ENCODE measurements at regions not wholly inside any gene's neighbourhood (a gene's known extent, or its start where the extent isn't known, plus 50 kb on each side); places are given as distances from the start of the nearest gene placed in this dataset.

DNA sequence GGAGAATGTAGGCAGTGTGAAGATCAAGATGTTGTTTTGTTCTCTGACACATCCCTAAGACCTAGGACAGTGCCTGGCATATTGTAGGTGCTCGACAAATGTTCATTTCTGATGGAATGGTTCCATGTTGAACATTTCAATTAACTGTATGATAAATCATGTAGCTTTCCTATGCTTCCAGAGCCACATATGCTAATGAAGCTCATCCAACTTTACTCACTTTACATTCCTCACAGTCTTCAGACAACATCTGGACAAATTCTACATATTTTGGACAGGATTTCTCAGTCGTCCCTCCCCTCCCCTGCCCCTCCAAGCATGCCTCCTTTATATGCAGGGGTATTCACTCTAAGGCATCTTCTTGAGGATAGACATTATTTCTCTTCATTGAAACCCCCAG is 177.9 kb downstream of the BLID start:
- no peak for TF ChIP-seq POLR2AphosphoS5 (IDR thresholded peaks at IDR 0.05)
- no peak for TF ChIP-seq CTCF (IDR thresholded peaks at IDR 0.05)

All from breast epithelium (tissue), 3 donors.